ENCODE measurements at regions not wholly inside any gene's neighbourhood (a gene's known extent, or its start where the extent isn't known, plus 50 kb on each side); places are given as distances from the start of the nearest gene placed in this dataset.

DNA sequence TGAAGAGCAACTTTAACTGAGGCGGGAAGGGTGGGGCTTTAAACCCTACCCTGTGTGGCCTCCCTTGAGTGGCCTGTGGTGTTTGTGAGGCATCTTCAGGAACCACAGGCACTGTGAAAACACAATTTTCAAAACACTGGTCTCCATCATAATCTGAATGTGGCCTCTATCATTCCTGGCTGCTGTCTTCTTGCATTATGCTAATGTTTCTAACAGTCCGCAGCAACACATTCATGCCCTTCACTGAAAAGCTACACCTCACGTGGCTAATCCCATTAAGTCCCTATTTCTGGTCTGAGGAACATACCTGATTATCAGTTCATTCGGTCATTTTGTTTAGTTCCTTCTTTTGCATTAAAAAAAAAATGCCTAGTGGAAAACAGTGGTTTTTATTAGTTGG, 94.6 kb downstream of the F11 start:
- no peak for DNase-seq (ENCODE audit: low spot score)
- FAIRE-seq = no peak

- FAIRE-seq = no peak
- DNase-seq (ENCODE audit: low spot score) = no peak
Measured at GRCh38 chr4:186351668-186352194, 85.7 kb downstream of the F11 start.

- FAIRE-seq = no peak
- DNase-seq (ENCODE audit: low spot score) = no peak
Measured at GRCh38 chr4:186348433-186348832, 82.4 kb downstream of the F11 start.

- FAIRE-seq (no peak), DNase-seq (ENCODE audit: low spot score) (no peak)
Measured at GRCh38 chr4:186347743-186348142, 81.8 kb downstream of the F11 start.

DNA sequence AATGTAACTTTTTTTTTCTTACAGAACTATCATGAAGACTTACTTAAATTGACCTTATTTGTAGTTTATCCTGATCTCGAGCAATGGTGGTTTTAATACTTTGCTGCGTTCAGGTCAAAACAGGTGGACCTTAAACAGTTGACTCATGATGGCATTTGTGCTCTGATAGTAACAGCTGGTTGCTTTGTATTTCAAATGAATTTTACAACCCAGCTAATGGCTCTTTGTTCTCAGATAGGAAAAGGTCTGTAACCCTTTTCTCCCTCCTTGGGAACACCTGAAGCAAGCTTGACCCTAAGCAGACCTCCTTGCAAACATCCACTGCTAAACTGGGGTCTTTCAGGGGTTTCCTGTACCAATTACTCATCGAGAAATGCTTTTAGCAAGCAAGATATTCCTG, 79.2 kb downstream of the F11 start:
- DNase-seq (ENCODE audit: low spot score) = no peak
- no peak for FAIRE-seq

DNA sequence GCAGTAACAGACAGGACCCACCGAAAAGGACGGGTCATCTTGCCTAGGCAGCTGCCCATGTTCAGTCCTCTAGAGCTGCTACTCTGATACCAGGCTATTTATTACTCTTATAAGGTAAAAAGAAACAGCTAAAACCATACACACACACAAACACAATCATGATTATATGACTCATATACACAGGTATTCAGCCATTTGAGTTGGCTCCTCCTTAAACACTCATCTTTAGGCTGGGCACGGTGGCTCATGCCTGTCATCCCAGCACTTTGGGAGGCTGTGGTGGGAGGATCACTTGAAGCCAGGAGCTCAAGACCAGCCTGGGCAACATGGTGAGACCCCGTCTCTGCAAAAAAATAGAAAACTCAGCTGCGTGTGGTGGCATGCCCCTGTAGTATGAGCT, 76.6 kb downstream of the F11 start:
- peak; percentile 33 for DNase-seq (ENCODE audit: low spot score)
- FAIRE-seq = no peak

GRCh38 chr4:186341655-186342054, 75.7 kb downstream of the F11 start:
- FAIRE-seq (no peak), DNase-seq (ENCODE audit: low spot score) (no peak)

All from urothelium cell line (cell line).